Ecto neural progenitor cell (in vitro differentiated cells): ENCODE measurements at regions not wholly inside any gene's neighbourhood (a gene's known extent, or its start where the extent isn't known, plus 50 kb on each side); places are given as distances from the start of the nearest gene placed in this dataset.
"Not testable (repeated sequence)": the region's sequence is repeated elsewhere in the genome, so short reads cannot be mapped to it uniquely, and the experiment has no call there.

Source experiments
- DNase-seq: peaks from one replicate; pipeline ENCODE4 v3.0.0-alpha.2; 2018; ENCODE audit warnings: low spot score

DNA sequence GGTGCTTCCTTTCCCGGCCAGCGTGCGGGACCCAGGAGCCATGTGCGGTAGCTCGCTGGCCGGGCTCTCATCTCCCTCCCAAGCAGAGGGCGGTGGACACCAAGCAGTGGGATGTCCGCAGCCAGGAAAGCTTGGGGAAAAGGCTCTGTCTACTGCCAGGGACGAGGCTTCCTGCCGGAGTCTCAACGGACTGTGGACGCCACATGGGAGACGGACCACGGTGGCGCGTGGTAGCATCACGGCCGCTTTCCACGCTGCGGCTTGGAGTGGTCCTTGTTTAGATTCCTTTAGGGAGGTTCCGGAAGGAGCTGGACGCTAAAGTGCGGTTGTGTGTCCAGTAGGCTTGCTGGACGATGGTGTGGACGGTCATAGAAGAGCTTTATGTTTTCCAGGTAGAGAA is 89.5 kb upstream of the MXRA5 start:
- DNase-seq = not testable (repeated sequence)

DNA sequence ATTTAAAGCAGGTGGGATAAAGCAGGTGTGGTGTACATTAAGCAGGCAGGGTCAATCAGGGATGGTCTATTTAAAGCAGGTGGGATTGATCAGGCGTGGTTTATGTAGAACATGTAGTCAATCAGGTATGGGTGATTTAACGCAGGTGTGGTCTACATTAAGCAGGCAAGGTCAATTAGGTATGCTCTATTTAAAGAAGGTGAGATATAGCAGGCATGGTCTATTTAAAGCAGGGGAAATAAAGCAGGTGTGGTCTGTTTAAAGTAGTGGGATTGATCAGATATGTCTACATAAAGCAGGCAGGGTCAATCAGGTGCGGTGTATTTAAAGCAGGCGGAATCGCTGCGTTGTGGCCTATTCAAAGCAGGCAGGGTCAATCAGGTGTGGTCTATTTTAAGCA is 88.6 kb upstream of the MXRA5 start:
- no peak for DNase-seq

DNA sequence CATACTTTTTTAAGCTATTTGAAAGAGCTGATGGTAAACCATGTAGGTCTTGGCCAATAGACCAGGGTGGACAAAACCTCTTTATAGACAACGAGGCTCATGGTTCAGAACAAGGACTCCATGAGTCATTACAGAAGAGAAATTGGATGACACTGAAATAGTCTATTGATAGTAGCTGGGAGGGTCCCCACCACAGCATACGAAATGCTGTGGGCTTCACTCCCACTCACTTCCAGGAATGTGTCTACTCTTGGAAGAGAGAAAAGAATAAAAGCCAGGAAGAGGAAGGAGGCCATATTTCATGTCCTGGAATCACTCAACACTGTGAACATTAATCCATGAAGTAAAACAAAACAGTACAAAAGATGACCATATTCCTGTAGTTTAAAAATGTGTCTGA is 82.3 kb upstream of the MXRA5 start:
- DNase-seq = no peak

DNA sequence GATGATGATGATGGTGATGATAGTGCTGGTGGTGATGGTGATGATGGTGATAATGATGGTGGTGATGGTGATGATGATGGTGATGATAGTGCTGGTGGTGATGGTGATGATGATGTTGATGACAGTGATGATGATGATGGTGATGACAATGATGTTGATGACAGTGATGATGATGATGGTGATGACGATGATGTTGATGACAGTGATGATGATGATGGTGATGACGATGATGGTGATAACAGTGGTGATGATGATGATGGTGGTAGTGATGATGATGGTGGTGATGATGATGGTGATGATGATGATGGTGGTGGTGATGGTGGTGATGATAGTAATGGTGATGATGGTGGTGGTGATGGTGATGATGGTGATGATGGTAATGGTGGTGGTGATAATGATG is 80.1 kb upstream of the MXRA5 start:
- no peak for DNase-seq

DNA sequence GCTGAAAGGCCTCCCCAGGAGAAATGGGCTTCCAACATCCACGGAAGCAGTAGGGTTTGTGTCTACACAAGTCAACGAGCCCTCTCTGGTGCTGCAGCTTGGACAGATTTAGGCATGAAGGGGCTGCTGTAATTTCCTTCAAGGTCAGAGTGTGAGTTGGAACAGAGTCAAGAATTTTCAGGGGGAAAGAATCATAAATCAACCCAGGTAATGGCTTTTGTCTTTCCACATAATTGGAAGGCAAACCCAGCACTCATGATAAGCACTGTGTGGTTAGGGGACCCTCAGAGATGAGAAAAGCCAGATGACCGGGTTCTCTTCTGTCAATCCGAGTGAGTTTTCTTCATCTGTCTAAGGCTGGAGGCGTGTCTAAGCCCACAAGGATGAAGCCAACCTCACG is 78.6 kb upstream of the MXRA5 start:
- no peak for DNase-seq

DNA sequence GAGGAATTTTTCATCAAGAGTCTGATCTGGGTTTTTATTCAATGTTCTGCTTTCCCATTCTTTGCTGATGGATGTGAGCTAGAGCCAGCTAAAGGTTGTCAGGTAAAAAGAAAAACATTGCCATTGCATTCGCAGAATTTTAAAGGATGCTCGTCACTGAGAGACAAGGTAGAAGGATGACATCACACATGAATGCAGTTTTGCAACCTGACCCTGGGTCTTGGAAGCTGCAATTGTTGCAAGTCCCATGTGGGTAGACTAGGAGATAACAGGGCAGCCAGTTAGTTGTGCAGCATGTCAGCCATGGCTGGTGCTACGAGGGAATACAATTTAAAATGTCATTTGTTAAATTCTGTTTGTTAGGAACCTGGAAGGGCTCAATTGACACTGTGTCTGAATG is 73.9 kb upstream of the MXRA5 start:
- DNase-seq = no peak

DNA sequence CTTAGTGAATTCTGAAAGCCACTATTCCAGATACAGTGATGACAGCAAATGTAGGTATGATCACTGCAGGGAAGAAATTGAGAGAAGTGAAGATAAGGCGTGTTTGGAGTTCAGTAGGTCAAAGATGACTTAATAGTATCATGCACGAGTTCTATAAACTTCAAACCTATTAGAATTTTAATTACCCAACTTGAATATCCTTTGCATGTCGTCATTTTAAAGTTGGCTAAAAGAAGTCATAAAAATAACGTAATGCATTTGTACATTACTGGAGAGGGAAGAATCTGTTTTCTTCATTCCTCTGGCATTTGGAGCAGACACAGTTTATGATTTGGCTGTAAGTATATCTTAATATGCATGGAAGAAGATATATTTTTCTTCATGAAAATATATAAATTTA is 68.6 kb upstream of the MXRA5 start:
- no peak for DNase-seq

DNA sequence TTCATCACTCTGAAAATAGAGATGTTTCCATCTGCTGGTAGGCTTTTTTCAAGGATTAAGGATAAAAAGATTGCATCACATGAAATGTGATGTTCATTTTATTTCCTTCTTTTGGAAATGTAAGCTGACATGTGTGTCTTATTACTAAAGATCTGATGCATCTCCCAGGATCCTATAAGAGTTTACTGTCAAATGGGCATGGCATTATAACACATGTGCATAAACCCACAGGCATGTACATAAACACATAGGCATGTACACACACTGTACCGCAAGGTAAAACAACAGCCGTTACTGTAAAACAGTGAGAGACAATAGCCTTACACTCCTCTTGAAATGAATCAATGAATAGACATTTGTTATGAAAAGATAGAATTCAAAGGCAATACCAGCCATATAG is 65.2 kb upstream of the MXRA5 start:
- DNase-seq = not testable (repeated sequence)

DNA sequence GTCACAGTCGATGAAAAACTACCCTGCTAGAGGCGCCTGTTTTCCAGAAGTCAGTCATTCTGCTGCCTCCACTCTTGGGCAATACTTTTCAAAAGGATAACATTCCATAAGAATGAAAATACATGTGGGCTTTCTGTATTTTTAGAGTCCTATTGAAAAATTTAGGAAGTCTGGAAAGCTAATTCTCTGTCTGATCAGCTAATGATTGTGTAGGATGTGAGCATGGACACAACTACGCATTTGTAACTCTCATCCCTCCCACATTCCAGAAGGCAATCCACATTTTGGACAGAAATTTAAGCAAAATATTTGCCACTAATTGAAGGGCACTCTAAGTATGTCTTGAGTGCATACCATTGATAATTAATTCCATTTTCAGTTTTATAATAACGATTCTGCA is 63.5 kb upstream of the MXRA5 start:
- not testable (repeated sequence) for DNase-seq

DNA sequence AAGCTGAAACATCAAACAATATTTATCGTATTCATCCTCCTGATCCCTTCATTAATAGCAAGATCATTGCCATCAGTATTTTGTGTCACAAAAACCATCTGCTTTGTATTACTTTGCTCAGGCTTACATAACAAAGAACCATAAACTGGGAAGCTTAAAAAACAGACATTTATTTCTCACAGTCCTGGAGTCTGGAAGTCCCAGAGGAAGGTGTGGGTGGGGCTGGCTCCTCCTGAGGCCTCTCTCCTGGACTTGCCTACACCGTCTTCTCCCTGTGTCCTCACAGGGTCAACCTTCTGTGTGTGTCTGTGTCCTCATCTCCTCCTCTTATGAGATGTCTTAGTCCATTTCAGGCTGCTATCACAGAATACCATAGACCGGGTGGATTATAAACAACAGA is 61.3 kb upstream of the MXRA5 start:
- DNase-seq = no peak

DNA sequence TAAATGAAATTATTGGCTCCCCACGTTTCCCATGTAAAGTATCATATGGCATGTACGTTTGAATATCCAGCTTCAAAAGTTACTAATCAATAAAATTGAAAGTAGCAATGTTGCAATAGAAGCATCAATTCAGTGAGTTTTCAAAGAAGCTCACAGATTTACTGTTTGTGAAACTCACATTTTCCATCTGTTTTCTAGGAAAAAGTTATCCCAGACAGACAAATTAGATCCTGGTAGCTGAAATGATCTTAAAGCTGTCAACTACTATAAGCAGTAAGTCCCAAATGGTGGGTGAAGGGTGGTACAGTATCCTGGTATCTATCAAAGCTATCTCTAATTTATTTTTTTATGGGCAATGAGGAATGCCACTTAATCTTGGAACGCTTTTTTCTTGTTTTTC is 60.7 kb upstream of the MXRA5 start:
- DNase-seq = no peak

DNA sequence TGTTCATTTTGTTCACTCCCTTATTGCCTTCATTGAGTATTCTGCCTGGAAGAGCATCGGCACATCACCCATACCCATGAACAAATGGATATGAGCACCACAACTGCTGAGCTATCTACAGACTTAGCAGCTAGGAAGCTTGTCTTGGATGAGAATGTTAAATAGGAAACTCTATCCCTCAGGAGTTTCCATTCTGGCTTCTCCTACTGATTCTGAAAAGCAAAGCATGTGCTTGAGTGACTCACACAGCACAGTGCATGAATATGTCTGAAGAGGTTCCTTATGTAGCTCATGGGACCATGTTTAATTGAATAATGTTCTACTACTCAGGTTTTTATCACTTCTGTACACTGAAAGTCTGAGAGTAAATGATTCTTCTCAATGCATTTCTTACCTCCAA is 57.3 kb upstream of the MXRA5 start:
- no peak for DNase-seq
